NCI-H1417 treated with DMSO at 0.1 percent for 48 hours (cell line): ENCODE measurements at regions not wholly inside any gene's neighbourhood (a gene's known extent, or its start where the extent isn't known, plus 50 kb on each side); places are given as distances from the start of the nearest gene placed in this dataset.
"Not testable (repeated sequence)": the region's sequence is repeated elsewhere in the genome, so short reads cannot be mapped to it uniquely, and the experiment has no call there.

Experiments used
- DNase-seq: peaks from one replicate; lab custom pipeline; 2025; lab: John Stamatoyannopoulos, UW

- no peak for DNase-seq
Observed at GRCh38 chr16:48105976-48106375, 49.8 kb downstream of the ABCC12 start.

GRCh38 chr16:48105456-48105855 lies 50.3 kb downstream of the ABCC12 start:
- DNase-seq: no peak

GRCh38 chr16:48103591-48103990 lies 52.2 kb downstream of the ABCC12 start:
- DNase-seq: no peak

GRCh38 chr16:48102083-48103008 lies 53.4 kb downstream of the ABCC12 start:
- DNase-seq: no peak

GRCh38 chr16:48101069-48101674 lies 54.6 kb downstream of the ABCC12 start:
- no peak for DNase-seq

- DNase-seq: no peak
Observed at GRCh38 chr16:48099455-48099854, 56.3 kb downstream of the ABCC12 start.

- no peak for DNase-seq
Observed at GRCh38 chr16:48098472-48098871, 57.3 kb downstream of the ABCC12 start.

- DNase-seq: no peak
Observed at GRCh38 chr16:48091117-48091516, 64.7 kb downstream of the ABCC12 start.

GRCh38 chr16:48089053-48089792 lies 66.6 kb downstream of the ABCC12 start:
- DNase-seq: no peak

GRCh38 chr16:48087639-48088038 lies 68.2 kb downstream of the ABCC12 start:
- DNase-seq: no peak

GRCh38 chr16:48086422-48086821 lies 69.4 kb downstream of the ABCC12 start:
- no peak for DNase-seq

- DNase-seq: no peak
Observed at GRCh38 chr16:48085729-48086128, 70.1 kb downstream of the ABCC12 start.

GRCh38 chr16:48084826-48085225 lies 71.0 kb downstream of the ABCC12 start:
- no peak for DNase-seq

GRCh38 chr16:48082516-48082915 lies 73.3 kb downstream of the ABCC12 start:
- no peak for DNase-seq

GRCh38 chr16:48081656-48082055 lies 74.1 kb downstream of the ABCC12 start:
- DNase-seq: no peak

- DNase-seq: no peak
Observed at GRCh38 chr16:48076455-48077012, 79.3 kb downstream of the ABCC12 start.

- no peak for DNase-seq
Observed at GRCh38 chr16:48075398-48075797, 80.4 kb downstream of the ABCC12 start.

GRCh38 chr16:48067388-48067787 lies 88.4 kb downstream of the ABCC12 start:
- no peak for DNase-seq

GRCh38 chr16:48064971-48065370 lies 90.8 kb downstream of the ABCC12 start:
- no peak for DNase-seq

- DNase-seq: no peak
Observed at GRCh38 chr16:48062681-48063080, 93.1 kb downstream of the ABCC12 start.

GRCh38 chr16:48059936-48060335 lies 95.9 kb downstream of the ABCC12 start:
- no peak for DNase-seq

GRCh38 chr16:48059190-48059589 lies 96.6 kb downstream of the ABCC12 start:
- DNase-seq: not testable (repeated sequence)
